Endothelial cell of umbilical vein (primary cell): ENCODE measurements at regions not wholly inside any gene's neighbourhood (a gene's known extent, or its start where the extent isn't known, plus 50 kb on each side); places are given as distances from the start of the nearest gene placed in this dataset.

Source experiments
- JUN ChIP-seq: IDR thresholded peaks from 2 replicates; pipeline ENCODE4 v1.6.1; 2011; ENCODE audit warnings: borderline replicate concordance, low read depth; ENCODE audit not compliant: insufficient read length, insufficient read depth
- TF ChIP-seq, protein P1 (sequence below), 2 donors: IDR thresholded peaks; 1 replicate in 1 of 2; 2 replicates in 1 of 2; pipeline ENCODE4 v1.5.1; 2011; ENCODE audit warnings: low read length in 2 of 2, mild to moderate bottlenecking in 2 of 2, moderate library complexity in 2 of 2, control low read depth in 1 of 2, inconsistent platforms in 1 of 2, low read depth in 1 of 2; ENCODE audit not compliant: insufficient read depth in 1 of 2; ENCODE audit errors: extremely low read depth in 1 of 2

DNA sequence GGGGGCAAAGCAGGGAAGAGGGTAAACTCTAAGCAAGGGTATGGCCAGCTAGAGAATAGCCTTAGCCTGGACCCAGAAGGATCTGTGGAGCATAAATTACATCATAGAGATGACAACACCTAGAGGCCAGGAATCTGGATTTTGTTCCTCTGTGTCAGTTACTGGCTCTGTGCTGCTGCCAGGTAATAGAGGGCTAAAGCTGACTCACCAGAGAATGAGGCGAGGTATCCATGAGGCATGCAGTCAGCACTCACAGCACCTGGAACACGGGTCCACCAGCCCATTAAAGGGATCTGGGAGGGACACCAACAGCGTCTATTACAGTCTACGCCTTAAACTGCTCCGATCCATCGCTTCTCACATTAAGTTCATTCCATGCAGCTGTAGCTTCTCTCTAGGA, 74.9 kb upstream of the CMKLR1 start:
- TF ChIP-seq, protein P1, sequence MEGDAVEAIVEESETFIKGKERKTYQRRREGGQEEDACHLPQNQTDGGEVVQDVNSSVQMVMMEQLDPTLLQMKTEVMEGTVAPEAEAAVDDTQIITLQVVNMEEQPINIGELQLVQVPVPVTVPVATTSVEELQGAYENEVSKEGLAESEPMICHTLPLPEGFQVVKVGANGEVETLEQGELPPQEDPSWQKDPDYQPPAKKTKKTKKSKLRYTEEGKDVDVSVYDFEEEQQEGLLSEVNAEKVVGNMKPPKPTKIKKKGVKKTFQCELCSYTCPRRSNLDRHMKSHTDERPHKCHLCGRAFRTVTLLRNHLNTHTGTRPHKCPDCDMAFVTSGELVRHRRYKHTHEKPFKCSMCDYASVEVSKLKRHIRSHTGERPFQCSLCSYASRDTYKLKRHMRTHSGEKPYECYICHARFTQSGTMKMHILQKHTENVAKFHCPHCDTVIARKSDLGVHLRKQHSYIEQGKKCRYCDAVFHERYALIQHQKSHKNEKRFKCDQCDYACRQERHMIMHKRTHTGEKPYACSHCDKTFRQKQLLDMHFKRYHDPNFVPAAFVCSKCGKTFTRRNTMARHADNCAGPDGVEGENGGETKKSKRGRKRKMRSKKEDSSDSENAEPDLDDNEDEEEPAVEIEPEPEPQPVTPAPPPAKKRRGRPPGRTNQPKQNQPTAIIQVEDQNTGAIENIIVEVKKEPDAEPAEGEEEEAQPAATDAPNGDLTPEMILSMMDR (IDR thresholded peaks at IDR 0.05; ENCODE audit: extremely low read depth in 1 of 2, insufficient read depth in 1 of 2, low read depth in 1 of 2, low read length in 2 of 2) = no peak
- no peak for TF ChIP-seq JUN
